ENCODE measurements at regions not wholly inside any gene's neighbourhood (a gene's known extent, or its start where the extent isn't known, plus 50 kb on each side); places are given as distances from the start of the nearest gene placed in this dataset.

DNA sequence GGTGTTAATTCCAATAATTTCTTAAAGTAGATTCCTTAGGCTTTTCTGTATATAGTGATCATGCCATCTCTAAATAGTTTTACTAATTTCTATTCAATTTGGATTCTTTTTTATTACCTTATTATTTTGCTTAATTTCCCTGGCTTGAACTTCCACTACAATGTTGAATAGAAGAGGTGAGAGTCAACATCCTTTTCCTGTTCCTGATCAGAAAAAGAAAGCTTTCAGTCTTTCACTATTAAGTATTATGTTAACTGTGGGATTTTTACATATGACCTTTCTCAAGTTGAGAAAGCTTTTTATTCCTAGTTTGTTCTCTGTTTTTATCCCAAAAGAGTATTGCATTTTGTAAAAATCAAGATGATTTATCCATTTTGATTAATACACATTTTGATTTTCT, 574.5 kb upstream of the TLE4 start:
- no peak for DNase-seq (ENCODE audit: low read depth, low spot score)
- peaks cover 3% of the 10 kb centered on the region for H3K9me3 Mint-ChIP-seq
- no peaks in the 10 kb centered on the region for H3K4me1 Mint-ChIP-seq
- TF ChIP-seq, protein P1, sequence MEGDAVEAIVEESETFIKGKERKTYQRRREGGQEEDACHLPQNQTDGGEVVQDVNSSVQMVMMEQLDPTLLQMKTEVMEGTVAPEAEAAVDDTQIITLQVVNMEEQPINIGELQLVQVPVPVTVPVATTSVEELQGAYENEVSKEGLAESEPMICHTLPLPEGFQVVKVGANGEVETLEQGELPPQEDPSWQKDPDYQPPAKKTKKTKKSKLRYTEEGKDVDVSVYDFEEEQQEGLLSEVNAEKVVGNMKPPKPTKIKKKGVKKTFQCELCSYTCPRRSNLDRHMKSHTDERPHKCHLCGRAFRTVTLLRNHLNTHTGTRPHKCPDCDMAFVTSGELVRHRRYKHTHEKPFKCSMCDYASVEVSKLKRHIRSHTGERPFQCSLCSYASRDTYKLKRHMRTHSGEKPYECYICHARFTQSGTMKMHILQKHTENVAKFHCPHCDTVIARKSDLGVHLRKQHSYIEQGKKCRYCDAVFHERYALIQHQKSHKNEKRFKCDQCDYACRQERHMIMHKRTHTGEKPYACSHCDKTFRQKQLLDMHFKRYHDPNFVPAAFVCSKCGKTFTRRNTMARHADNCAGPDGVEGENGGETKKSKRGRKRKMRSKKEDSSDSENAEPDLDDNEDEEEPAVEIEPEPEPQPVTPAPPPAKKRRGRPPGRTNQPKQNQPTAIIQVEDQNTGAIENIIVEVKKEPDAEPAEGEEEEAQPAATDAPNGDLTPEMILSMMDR (conservative IDR thresholded peaks at IDR 0.05) = no peak
- H3K4me3 Mint-ChIP-seq = no peak overlapping the region
- H3K27me3 Mint-ChIP-seq (ENCODE audit: low read depth) = no peaks in the 10 kb centered on the region
- no peak overlapping the region for H3K27ac Mint-ChIP-seq (ENCODE audit: unreplicated experiment)
- H3K36me3 Mint-ChIP-seq (ENCODE audit: low read depth) = no peaks in the 10 kb centered on the region

DNA sequence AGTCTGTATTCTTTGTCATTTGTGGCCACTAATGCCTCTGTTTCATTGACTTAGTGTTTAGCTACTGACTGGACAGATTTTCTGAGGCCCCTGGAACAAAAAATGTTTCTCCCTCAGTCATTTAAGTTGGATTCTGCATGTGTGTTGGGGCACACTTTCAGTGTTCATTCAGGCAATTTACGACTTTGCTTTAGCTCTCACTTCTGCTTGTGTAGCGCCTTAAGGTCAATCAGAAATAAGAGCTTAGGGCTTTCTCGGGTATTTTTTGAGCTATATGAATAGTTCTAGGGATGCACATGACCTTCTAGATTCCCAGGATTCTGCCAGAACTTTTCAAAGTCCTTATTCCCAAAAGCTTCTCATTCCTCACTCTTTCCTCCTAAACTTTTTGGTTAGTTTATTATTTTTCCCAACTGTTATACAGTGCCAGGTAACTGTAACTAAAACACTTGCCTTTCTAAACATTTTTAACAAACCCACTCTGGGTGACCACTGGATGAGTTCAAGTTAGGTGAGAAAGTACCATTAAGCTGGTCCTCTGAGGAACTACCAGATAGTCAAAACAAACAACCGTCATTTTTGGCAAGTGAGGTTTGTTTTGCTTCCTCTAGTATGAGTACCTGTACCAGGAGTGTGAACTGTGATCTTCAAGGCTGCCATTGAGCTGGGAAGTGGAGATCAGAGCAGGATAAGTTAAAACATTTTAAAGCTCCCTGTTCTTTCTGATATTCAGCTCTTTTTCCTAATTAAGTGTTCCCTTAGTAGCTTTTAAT, 571.3 kb upstream of the TLE4 start:
- no peak overlapping the region for H3K4me3 Mint-ChIP-seq
- H3K27me3 Mint-ChIP-seq (ENCODE audit: low read depth) = no peaks in the 10 kb centered on the region

DNA sequence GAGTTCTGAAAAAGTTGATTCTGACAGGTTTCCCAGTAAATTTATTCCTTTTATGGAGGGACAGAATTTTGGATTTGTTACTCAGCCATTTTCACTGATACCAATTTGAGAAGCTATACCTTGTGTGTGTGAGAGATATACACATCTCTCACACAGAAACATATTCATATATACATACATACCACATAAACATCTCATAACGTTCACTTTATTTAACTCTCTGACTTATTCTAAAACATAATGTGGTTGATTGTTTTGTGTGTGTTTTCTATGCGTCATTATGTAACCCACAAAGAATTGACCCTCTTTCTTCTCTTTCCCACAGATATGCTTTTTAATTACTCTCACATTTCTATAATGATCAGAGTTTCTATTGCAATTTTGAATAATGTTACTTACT, 570.8 kb upstream of the TLE4 start:
- TF ChIP-seq, protein P1 (conservative IDR thresholded peaks at IDR 0.05) = no peak
- no peak for DNase-seq (ENCODE audit: low read depth, low spot score)
- Mint-ChIP-seq H3K27me3 (ENCODE audit: low read depth) (no peaks in the 10 kb centered on the region), H3K4me3 (no peak overlapping the region), H3K9me3 (peaks cover 6% of the 10 kb centered on the region), H3K27ac (ENCODE audit: unreplicated experiment) (no peak overlapping the region), H3K4me1 (no peaks in the 10 kb centered on the region), H3K36me3 (ENCODE audit: low read depth) (no peaks in the 10 kb centered on the region)

More for the DNA sequence above, 571.3 kb upstream of the TLE4 start:
- Mint-ChIP-seq H3K9me3 (peaks cover 6% of the 10 kb centered on the region), H3K27ac (ENCODE audit: unreplicated experiment) (no peak overlapping the region), H3K4me1 (no peaks in the 10 kb centered on the region), H3K36me3 (ENCODE audit: low read depth) (no peaks in the 10 kb centered on the region)
- TF ChIP-seq, protein P1 (conservative IDR thresholded peaks at IDR 0.05) = no peak
- DNase-seq (ENCODE audit: low read depth, low spot score) = no peak

DNA sequence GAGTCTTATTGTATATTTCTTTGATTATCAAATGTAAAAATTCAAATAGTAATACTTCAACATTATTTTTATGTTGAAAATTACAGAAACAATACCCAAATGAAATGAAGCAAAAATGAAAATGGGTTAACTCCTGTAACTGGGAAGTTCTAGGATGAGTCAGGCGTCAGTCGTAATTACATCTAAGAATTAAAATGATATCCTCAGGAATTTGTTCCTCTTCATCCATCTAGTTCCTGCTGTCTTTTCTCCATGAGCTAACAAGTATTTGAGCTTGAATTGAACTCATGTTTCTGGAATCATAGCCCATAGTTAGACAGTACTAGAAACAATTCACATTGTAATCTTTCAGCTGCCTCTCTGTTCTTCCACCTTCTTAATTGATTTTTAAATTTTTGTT, 568.3 kb upstream of the TLE4 start:
- Mint-ChIP-seq H3K27me3 (ENCODE audit: low read depth) (no peaks in the 10 kb centered on the region), H3K27ac (ENCODE audit: unreplicated experiment) (no peak overlapping the region)
- TF ChIP-seq, protein P1 (conservative IDR thresholded peaks at IDR 0.05) = no peak

DNA sequence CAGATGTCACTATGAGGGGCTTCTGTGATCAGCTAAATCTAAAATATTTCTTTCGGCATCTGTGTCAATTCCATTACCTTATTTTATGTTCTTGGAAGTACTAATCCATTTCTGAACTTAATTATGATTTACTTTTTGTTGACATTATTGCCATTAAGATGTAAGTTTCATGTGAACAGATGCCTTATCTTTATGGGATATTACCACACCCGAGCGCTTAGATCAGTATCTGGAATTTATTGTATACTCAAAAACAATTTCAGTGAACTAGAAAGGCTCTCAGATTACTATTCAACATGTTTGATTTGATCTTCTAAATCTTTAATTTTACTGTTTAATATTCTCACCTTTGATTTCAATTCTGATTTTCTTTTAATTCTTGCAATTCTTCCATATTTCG, 567.7 kb upstream of the TLE4 start:
- TF ChIP-seq, protein P1 (conservative IDR thresholded peaks at IDR 0.05) = no peak
- Mint-ChIP-seq H3K27ac (ENCODE audit: unreplicated experiment) (no peak overlapping the region), H3K4me3 (no peak overlapping the region), H3K4me1 (no peaks in the 10 kb centered on the region), H3K27me3 (ENCODE audit: low read depth) (no peaks in the 10 kb centered on the region), H3K36me3 (ENCODE audit: low read depth) (no peaks in the 10 kb centered on the region), H3K9me3 (peaks cover 3% of the 10 kb centered on the region)
- no peak for DNase-seq (ENCODE audit: low read depth, low spot score)

More for the DNA sequence above, 568.3 kb upstream of the TLE4 start:
- H3K4me3 Mint-ChIP-seq = no peak overlapping the region
- no peaks in the 10 kb centered on the region for H3K4me1 Mint-ChIP-seq
- H3K36me3 Mint-ChIP-seq (ENCODE audit: low read depth) = no peaks in the 10 kb centered on the region
- H3K9me3 Mint-ChIP-seq = peaks cover 3% of the 10 kb centered on the region
- DNase-seq (ENCODE audit: low read depth, low spot score) = no peak

All from neural crest cell (in vitro differentiated cells).